GM12872 (cell line): ENCODE measurements at regions not wholly inside any gene's neighbourhood (a gene's known extent, or its start where the extent isn't known, plus 50 kb on each side); places are given as distances from the start of the nearest gene placed in this dataset.

Experiments used
- CTCF ChIP-seq: IDR thresholded peaks from 3 replicates; pipeline ENCODE4 v1.5.1; 2011; ENCODE audit warnings: low read depth, mild to moderate bottlenecking, low read length, moderate library complexity; ENCODE audit not compliant: insufficient read depth

- no peak for TF ChIP-seq CTCF
Measured at GRCh38 chr1:58887059-58887458, 103.2 kb upstream of the JUN start.

- no peak for TF ChIP-seq CTCF
Measured at GRCh38 chr1:58888833-58889232, 105.0 kb upstream of the JUN start.

GRCh38 chr1:58890113-58890512 lies 106.3 kb upstream of the JUN start:
- TF ChIP-seq CTCF, result no peak

GRCh38 chr1:58890609-58891008 lies 106.8 kb upstream of the JUN start:
- TF ChIP-seq CTCF, result no peak

- TF ChIP-seq CTCF, result no peak
Measured at GRCh38 chr1:58891347-58891746, 107.5 kb upstream of the JUN start.

- no peak for TF ChIP-seq CTCF
Measured at GRCh38 chr1:58893257-58893869, 109.5 kb upstream of the JUN start.

GRCh38 chr1:58895082-58895481 lies 111.2 kb upstream of the JUN start:
- no peak for TF ChIP-seq CTCF

- no peak for TF ChIP-seq CTCF
Measured at GRCh38 chr1:58895559-58896145, 111.8 kb upstream of the JUN start.
